ENCODE measurements at regions not wholly inside any gene's neighbourhood (a gene's known extent, or its start where the extent isn't known, plus 50 kb on each side); places are given as distances from the start of the nearest gene placed in this dataset.

- TF ChIP-seq, protein P1, sequence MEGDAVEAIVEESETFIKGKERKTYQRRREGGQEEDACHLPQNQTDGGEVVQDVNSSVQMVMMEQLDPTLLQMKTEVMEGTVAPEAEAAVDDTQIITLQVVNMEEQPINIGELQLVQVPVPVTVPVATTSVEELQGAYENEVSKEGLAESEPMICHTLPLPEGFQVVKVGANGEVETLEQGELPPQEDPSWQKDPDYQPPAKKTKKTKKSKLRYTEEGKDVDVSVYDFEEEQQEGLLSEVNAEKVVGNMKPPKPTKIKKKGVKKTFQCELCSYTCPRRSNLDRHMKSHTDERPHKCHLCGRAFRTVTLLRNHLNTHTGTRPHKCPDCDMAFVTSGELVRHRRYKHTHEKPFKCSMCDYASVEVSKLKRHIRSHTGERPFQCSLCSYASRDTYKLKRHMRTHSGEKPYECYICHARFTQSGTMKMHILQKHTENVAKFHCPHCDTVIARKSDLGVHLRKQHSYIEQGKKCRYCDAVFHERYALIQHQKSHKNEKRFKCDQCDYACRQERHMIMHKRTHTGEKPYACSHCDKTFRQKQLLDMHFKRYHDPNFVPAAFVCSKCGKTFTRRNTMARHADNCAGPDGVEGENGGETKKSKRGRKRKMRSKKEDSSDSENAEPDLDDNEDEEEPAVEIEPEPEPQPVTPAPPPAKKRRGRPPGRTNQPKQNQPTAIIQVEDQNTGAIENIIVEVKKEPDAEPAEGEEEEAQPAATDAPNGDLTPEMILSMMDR (IDR thresholded peaks at IDR 0.05; ENCODE audit: insufficient read depth, low read depth, low read length): no peak
- H3K4me3 ChIP-seq (ENCODE audit: low read depth, low read length): no peak overlapping the region
- no peaks in the 10 kb centered on the region for H3K27me3 ChIP-seq (ENCODE audit: control insufficient read depth, insufficient read depth, low read length)
- ChIA-PET CTCF (interaction anchor here (1.2 kb wide), 1 partner anchor 9 kb away, joined by 3 read pairs; no protein-coding TSS in a partner anchor), POLR2A (no interaction called here)
- H3K36me3 ChIP-seq (ENCODE audit: control insufficient read depth, insufficient read depth, low read length): no peaks in the 10 kb centered on the region
- no peak for DNase-seq (ENCODE audit: low read depth)
These were observed 130.3 kb upstream of the CXCR4 start for GRCh38 chr2:136248242-136248641.

- POLR2A ChIA-PET: no interaction called here
- no peaks in the 10 kb centered on the region for H3K27me3 ChIP-seq (ENCODE audit: control insufficient read depth, insufficient read depth, low read length)
- TF ChIP-seq, protein P1 (IDR thresholded peaks at IDR 0.05; ENCODE audit: insufficient read depth, low read depth, low read length): no peak
- CTCF ChIA-PET: interaction anchor here (1.2 kb wide), 1 partner anchor 10 kb away, joined by 3 read pairs; no protein-coding TSS in a partner anchor
- H3K4me3 ChIP-seq (ENCODE audit: low read depth, low read length): no peak overlapping the region
- no peaks in the 10 kb centered on the region for H3K36me3 ChIP-seq (ENCODE audit: control insufficient read depth, insufficient read depth, low read length)
- DNase-seq (ENCODE audit: low read depth): no peak
These were observed 129.4 kb upstream of the CXCR4 start for GRCh38 chr2:136247204-136247950.

GRCh38 chr2:136246086-136246669 is 128.2 kb upstream of the CXCR4 start:
- Histone ChIP-seq H3K36me3 (ENCODE audit: control insufficient read depth, insufficient read depth, low read length) (no peaks in the 10 kb centered on the region), H3K4me3 (ENCODE audit: low read depth, low read length) (no peak overlapping the region), H3K27me3 (ENCODE audit: control insufficient read depth, insufficient read depth, low read length) (no peaks in the 10 kb centered on the region)
- TF ChIP-seq, protein P1 (IDR thresholded peaks at IDR 0.05; ENCODE audit: insufficient read depth, low read depth, low read length): no peak
- DNase-seq (ENCODE audit: low read depth): no peak
- POLR2A ChIA-PET: no interaction called here
- CTCF ChIA-PET: no interaction called here

- no peak overlapping the region for H3K4me3 ChIP-seq (ENCODE audit: low read depth, low read length)
- H3K27me3 ChIP-seq (ENCODE audit: control insufficient read depth, insufficient read depth, low read length): no peaks in the 10 kb centered on the region
- TF ChIP-seq, protein P1 (IDR thresholded peaks at IDR 0.05; ENCODE audit: insufficient read depth, low read depth, low read length): no peak
- DNase-seq (ENCODE audit: low read depth): no peak
- H3K36me3 ChIP-seq (ENCODE audit: control insufficient read depth, insufficient read depth, low read length): no peaks in the 10 kb centered on the region
- ChIA-PET CTCF (interaction anchor here (1.0 kb wide), 1 partner anchor 13 kb away, joined by 3 read pairs; no protein-coding TSS in a partner anchor), POLR2A (no interaction called here)
These were observed 127.3 kb upstream of the CXCR4 start for GRCh38 chr2:136245211-136245610.

DNA sequence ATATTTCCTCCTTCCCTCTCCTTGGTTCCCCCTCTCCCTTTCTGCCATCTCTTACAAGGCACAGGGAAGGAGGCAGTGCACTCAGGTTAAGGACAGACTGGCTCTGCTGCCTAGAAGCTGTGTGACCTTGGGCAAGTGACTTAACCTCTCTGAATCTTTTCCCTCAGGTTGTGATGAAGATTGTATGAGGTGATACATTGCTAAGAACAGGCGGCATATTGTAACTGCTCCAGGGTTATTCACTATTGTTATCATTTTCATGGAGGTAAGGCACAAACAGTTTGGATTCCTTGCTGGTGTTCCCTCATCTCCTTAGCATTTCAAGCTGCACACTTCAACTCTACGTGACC is 126.6 kb upstream of the CXCR4 start:
- Histone ChIP-seq H3K4me3 (ENCODE audit: low read depth, low read length) (no peak overlapping the region), H3K27me3 (ENCODE audit: control insufficient read depth, insufficient read depth, low read length) (no peaks in the 10 kb centered on the region), H3K36me3 (ENCODE audit: control insufficient read depth, insufficient read depth, low read length) (no peaks in the 10 kb centered on the region)
- TF ChIP-seq, protein P1 (IDR thresholded peaks at IDR 0.05; ENCODE audit: insufficient read depth, low read depth, low read length): no peak
- DNase-seq (ENCODE audit: low read depth): no peak
- CTCF ChIA-PET: no interaction called here
- POLR2A ChIA-PET: no interaction called here
